Left ventricle myocardium superior (tissue), 1 donor: ENCODE measurements at regions not wholly inside any gene's neighbourhood (a gene's known extent, or its start where the extent isn't known, plus 50 kb on each side); places are given as distances from the start of the nearest gene placed in this dataset.

Experiments used
- ATAC-seq: fragments of 200-7000 bp; cut with Tn5 transposase; one replicate; pipeline ENCODE4 v1.9.1; 2020; ENCODE audit warnings: mild to moderate bottlenecking, moderate library complexity
- DNase-seq: peaks from one replicate; pipeline ENCODE4 v3.0.0-alpha.2; 2020
- intact Hi-C: fragments of 100-400 bp; cut with micrococcal nuclease; formaldehyde crosslinking; loops from one replicate; pipeline ENCODE4 v1.11.0; 2022
- donor health status: DM: no; HTN: yes; CAD: no; lungs with severe emphysema.

- ATAC-seq (no peak), DNase-seq (no peak)
- intact Hi-C loops: no loop called here
Measured at GRCh38 chr4:8938623-8939022, 67.0 kb upstream of the HMX1 start.

GRCh38 chr4:8938137-8938536 lies 66.5 kb upstream of the HMX1 start:
- intact Hi-C loops: no loop called here
- DNase-seq: no peak
- no peak for ATAC-seq

- DNase-seq: no peak
- intact Hi-C loops: no loop called here
- no peak for ATAC-seq
Measured at GRCh38 chr4:8932884-8933283, 61.2 kb upstream of the HMX1 start.

- DNase-seq: no peak
- intact Hi-C loops: no loop called here
- ATAC-seq: no peak
Measured at GRCh38 chr4:8928074-8928473, 56.4 kb upstream of the HMX1 start.

GRCh38 chr4:8922481-8922880 lies 50.8 kb upstream of the HMX1 start:
- DNase-seq: no peak
- ATAC-seq: no peak
- intact Hi-C loops: no loop called here

GRCh38 chr4:8921465-8921864 lies 49.8 kb upstream of the HMX1 start:
- intact Hi-C loops: no loop called here
- no peak for DNase-seq
- no peak for ATAC-seq
